Astrocyte (in vitro differentiated cells and primary cell): ENCODE measurements at regions not wholly inside any gene's neighbourhood (a gene's known extent, or its start where the extent isn't known, plus 50 kb on each side); places are given as distances from the start of the nearest gene placed in this dataset.
"Not testable (repeated sequence)": the region's sequence is repeated elsewhere in the genome, so short reads cannot be mapped to it uniquely, and the experiment has no call there.

Experiments used
- DNase-seq: peaks from one replicate; pipeline ENCODE4 v3.0.0-alpha.2; 2010; ENCODE audit warnings: low read depth
- FAIRE-seq: peaks from 2 replicates; lab custom pipeline; 2011; peaks lifted over from hg19 to GRCh38; lab: Jason Lieb, UNC
- H2AFZ ChIP-seq: 2 replicates; pipeline ENCODE4 v1.6.0; 2012; ENCODE audit warnings: low read depth, low read length, inconsistent platforms
- H3K27ac ChIP-seq: 2 replicates; pipeline ENCODE4 v1.5.1; 2011; ENCODE audit warnings: low read depth, low read length, inconsistent platforms
- H3K27me3 ChIP-seq: 2 replicates; pipeline ENCODE4 v1.6.0; 2011; ENCODE audit warnings: low read length, inconsistent platforms; ENCODE audit not compliant: insufficient read depth
- H3K36me3 ChIP-seq: 2 replicates; pipeline ENCODE4 v1.5.1; 2011; ENCODE audit warnings: low read length, inconsistent platforms; ENCODE audit not compliant: insufficient read depth
- H3K4me1 ChIP-seq: 2 replicates; pipeline ENCODE4 v1.5.1; 2011; ENCODE audit warnings: low read length, inconsistent platforms; ENCODE audit not compliant: insufficient read depth
- H3K4me2 ChIP-seq: 2 replicates; pipeline ENCODE4 v1.6.0; 2012; ENCODE audit warnings: low read length, inconsistent platforms
- H3K4me3 ChIP-seq: 2 replicates; pipeline ENCODE4 v1.5.1; 2011; ENCODE audit warnings: low read depth, mild to moderate bottlenecking, low read length, inconsistent platforms; ENCODE audit not compliant: insufficient read depth
- H3K79me2 ChIP-seq: 2 replicates; pipeline ENCODE4 v1.6.0; 2012; ENCODE audit warnings: mild to moderate bottlenecking, low read length, inconsistent platforms; ENCODE audit not compliant: insufficient read depth
- H3K9ac ChIP-seq: 2 replicates; pipeline ENCODE4 v1.6.0; 2012; ENCODE audit warnings: mild to moderate bottlenecking, low read length, inconsistent platforms
- H3K9me3 ChIP-seq: 2 replicates; pipeline ENCODE4 v1.5.1; 2012; ENCODE audit warnings: low read depth, mild to moderate bottlenecking, low read length, inconsistent platforms; ENCODE audit not compliant: insufficient read depth
- H4K20me1 ChIP-seq: 2 replicates; pipeline ENCODE4 v1.6.0; 2012; ENCODE audit warnings: low read length, inconsistent platforms; ENCODE audit not compliant: insufficient read depth
- H3K27ac Mint-ChIP-seq: one replicate; pipeline ENCODE4 v1.8.0; 2021; ENCODE audit warnings: mild to moderate bottlenecking, mixed read lengths; ENCODE audit not compliant: unreplicated experiment
- H3K27me3 Mint-ChIP-seq: one replicate; pipeline ENCODE4 v1.8.0; 2021; ENCODE audit warnings: low read depth, mixed read lengths; ENCODE audit not compliant: unreplicated experiment
- H3K36me3 Mint-ChIP-seq: one replicate; pipeline ENCODE4 v1.8.0; 2021; ENCODE audit warnings: low read depth, mixed read lengths; ENCODE audit not compliant: unreplicated experiment
- H3K4me1 Mint-ChIP-seq: one replicate; pipeline ENCODE4 v1.8.0; 2021; ENCODE audit warnings: low read depth, mixed read lengths; ENCODE audit not compliant: unreplicated experiment
- H3K4me3 Mint-ChIP-seq: one replicate; pipeline ENCODE4 v1.8.0; 2021; ENCODE audit warnings: mild to moderate bottlenecking, moderate library complexity, mixed read lengths; ENCODE audit not compliant: unreplicated experiment
- H3K9me3 Mint-ChIP-seq: one replicate; pipeline ENCODE4 v1.8.0; 2021; ENCODE audit warnings: mild to moderate bottlenecking, mixed read lengths; ENCODE audit not compliant: unreplicated experiment
- CTCF ChIP-seq: IDR thresholded peaks from 2 replicates; pipeline ENCODE4 v1.5.1; 2011; ENCODE audit warnings: low read depth, mild to moderate bottlenecking, inconsistent platforms, low read length, moderate library complexity; ENCODE audit not compliant: insufficient read depth
- EZH2 ChIP-seq: IDR thresholded peaks from 2 replicates; pipeline ENCODE4 v1.6.1; 2012; ENCODE audit warnings: mild to moderate bottlenecking, low read length, inconsistent platforms; ENCODE audit not compliant: insufficient read depth

GRCh38 chr5:123283499-123283898 lies 139.7 kb downstream of the CEP120 start:
- Histone ChIP-seq H3K9ac (no peak overlapping the region), H3K27me3 (peaks cover 17% of the 10 kb centered on the region), H3K79me2 (no peaks in the 10 kb centered on the region), H2AFZ (no peak overlapping the region), H4K20me1 (no peaks in the 10 kb centered on the region), H3K36me3 (no peaks in the 10 kb centered on the region), H3K4me3 (no peak overlapping the region), H3K4me1 (peaks cover 4% of the 10 kb centered on the region), H3K9me3 (no peaks in the 10 kb centered on the region), H3K4me2 (no peak overlapping the region), H3K27ac (no peak overlapping the region)
- Mint-ChIP-seq H3K36me3 (no peaks in the 10 kb centered on the region), H3K27me3 (peaks cover 15% of the 10 kb centered on the region), H3K4me1 (peaks cover 4% of the 10 kb centered on the region), H3K9me3 (no peaks in the 10 kb centered on the region), H3K4me3 (no peak overlapping the region), H3K27ac (no peak overlapping the region)
- no peak for FAIRE-seq
- TF ChIP-seq CTCF (no peak), EZH2 (no peak)
- DNase-seq, result no peak

- H3K27ac ChIP-seq, result no peak overlapping the region
- H3K27me3 ChIP-seq, result peaks cover 17% of the 10 kb centered on the region
- FAIRE-seq (no peak), DNase-seq (no peak)
- Mint-ChIP-seq H3K4me3 (no peak overlapping the region), H3K27me3 (peaks cover 15% of the 10 kb centered on the region), H3K36me3 (no peaks in the 10 kb centered on the region), H3K9me3 (no peaks in the 10 kb centered on the region), H3K4me1 (peaks cover 4% of the 10 kb centered on the region), H3K27ac (no peak overlapping the region)
- H3K4me2 ChIP-seq, result no peak overlapping the region
- TF ChIP-seq CTCF (no peak), EZH2 (no peak)
- no peak overlapping the region for H2AFZ ChIP-seq
- no peaks in the 10 kb centered on the region for H3K9me3 ChIP-seq
- no peaks in the 10 kb centered on the region for H4K20me1 ChIP-seq
- H3K4me1 ChIP-seq, result peaks cover 4% of the 10 kb centered on the region
- no peak overlapping the region for H3K4me3 ChIP-seq
- no peaks in the 10 kb centered on the region for H3K36me3 ChIP-seq
- no peak overlapping the region for H3K9ac ChIP-seq
- H3K79me2 ChIP-seq, result no peaks in the 10 kb centered on the region
These were observed 140.2 kb downstream of the CEP120 start for GRCh38 chr5:123283031-123283430.

GRCh38 chr5:123282444-123282843 lies 140.8 kb downstream of the CEP120 start:
- no peak overlapping the region for H2AFZ ChIP-seq
- peaks cover 15% of the 10 kb centered on the region for H3K27me3 Mint-ChIP-seq
- no peak for FAIRE-seq

GRCh38 chr5:123280854-123281253 lies 142.3 kb downstream of the CEP120 start:
- FAIRE-seq, H3K4me3 ChIP-seq, H4K20me1 ChIP-seq, DNase-seq, H3K36me3 Mint-ChIP-seq, H3K9ac ChIP-seq, H2AFZ ChIP-seq, H3K4me3 Mint-ChIP-seq, H3K27ac Mint-ChIP-seq, H3K4me2 ChIP-seq, H3K79me2 ChIP-seq, H3K36me3 ChIP-seq, H3K9me3 ChIP-seq, H3K9me3 Mint-ChIP-seq, H3K4me1 Mint-ChIP-seq, H3K4me1 ChIP-seq, H3K27ac ChIP-seq: not testable (repeated sequence)
- peaks cover 13% of the 10 kb centered on the region for H3K27me3 Mint-ChIP-seq
- H3K27me3 ChIP-seq, result peaks cover 17% of the 10 kb centered on the region

More at GRCh38 chr5:123282444-123282843, 140.8 kb downstream of the CEP120 start:
- peaks cover 17% of the 10 kb centered on the region for H3K27me3 ChIP-seq
- Mint-ChIP-seq H3K27ac (no peak overlapping the region), H3K36me3 (no peaks in the 10 kb centered on the region), H3K4me3 (no peak overlapping the region), H3K4me1 (peaks cover 4% of the 10 kb centered on the region), H3K9me3 (no peaks in the 10 kb centered on the region)
- no peaks in the 10 kb centered on the region for H3K79me2 ChIP-seq
- H3K36me3 ChIP-seq, result no peaks in the 10 kb centered on the region
- no peak for TF ChIP-seq CTCF
- TF ChIP-seq EZH2, result no peak
- no peak overlapping the region for H3K9ac ChIP-seq
- DNase-seq, result no peak
- no peak overlapping the region for H3K4me3 ChIP-seq
- H4K20me1 ChIP-seq, result no peaks in the 10 kb centered on the region
- no peak overlapping the region for H3K4me2 ChIP-seq
- no peak overlapping the region for H3K27ac ChIP-seq
- peaks cover 4% of the 10 kb centered on the region for H3K4me1 ChIP-seq
- no peaks in the 10 kb centered on the region for H3K9me3 ChIP-seq
